C4-2B (cell line): ENCODE measurements at regions not wholly inside any gene's neighbourhood (a gene's known extent, or its start where the extent isn't known, plus 50 kb on each side); places are given as distances from the start of the nearest gene placed in this dataset.

Source experiments
- ZFX ChIP-seq: fragments of 450-650 bp; IDR thresholded peaks from 2 replicates; pipeline ENCODE4 v1.6.1; 2017
- TF ChIP-seq, protein P1 (sequence below): fragments of 450-650 bp; conservative IDR thresholded peaks from 2 replicates; pipeline ENCODE4 v1.5.1; 2017; ENCODE audit warnings: mild to moderate bottlenecking

DNA sequence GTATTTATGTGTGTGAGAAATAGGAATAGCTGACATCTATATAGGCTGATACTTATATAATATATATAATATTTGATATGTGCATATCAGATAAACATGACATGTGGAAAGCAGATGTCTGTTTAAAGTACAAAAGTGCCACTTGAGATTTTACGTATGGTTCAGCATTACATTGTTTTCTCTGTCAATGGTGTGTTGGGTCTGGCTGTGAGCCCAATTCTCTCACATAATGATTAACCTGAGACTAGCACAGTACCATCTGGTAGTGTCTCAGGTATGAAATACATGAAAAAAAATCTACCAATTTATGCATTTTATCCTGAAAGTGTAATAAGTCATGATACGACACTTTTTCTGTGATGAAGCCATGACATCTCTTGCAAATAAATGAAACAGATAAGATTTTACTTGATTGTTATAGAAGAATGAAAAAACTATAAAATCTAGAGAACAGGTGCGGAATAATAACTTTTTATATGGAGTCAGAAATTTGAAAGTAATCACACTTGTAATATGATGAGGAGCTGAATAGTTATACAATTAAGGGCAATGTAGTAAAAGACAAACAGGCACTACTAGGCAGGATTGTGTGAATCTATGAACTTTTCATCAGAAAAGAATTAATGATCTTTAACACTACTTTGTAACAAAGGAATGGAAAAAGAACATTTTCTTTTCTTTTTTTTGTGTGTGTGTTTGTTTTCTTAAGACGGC lies 1405.0 kb downstream of the OLFM4 start:
- TF ChIP-seq, protein P1, sequence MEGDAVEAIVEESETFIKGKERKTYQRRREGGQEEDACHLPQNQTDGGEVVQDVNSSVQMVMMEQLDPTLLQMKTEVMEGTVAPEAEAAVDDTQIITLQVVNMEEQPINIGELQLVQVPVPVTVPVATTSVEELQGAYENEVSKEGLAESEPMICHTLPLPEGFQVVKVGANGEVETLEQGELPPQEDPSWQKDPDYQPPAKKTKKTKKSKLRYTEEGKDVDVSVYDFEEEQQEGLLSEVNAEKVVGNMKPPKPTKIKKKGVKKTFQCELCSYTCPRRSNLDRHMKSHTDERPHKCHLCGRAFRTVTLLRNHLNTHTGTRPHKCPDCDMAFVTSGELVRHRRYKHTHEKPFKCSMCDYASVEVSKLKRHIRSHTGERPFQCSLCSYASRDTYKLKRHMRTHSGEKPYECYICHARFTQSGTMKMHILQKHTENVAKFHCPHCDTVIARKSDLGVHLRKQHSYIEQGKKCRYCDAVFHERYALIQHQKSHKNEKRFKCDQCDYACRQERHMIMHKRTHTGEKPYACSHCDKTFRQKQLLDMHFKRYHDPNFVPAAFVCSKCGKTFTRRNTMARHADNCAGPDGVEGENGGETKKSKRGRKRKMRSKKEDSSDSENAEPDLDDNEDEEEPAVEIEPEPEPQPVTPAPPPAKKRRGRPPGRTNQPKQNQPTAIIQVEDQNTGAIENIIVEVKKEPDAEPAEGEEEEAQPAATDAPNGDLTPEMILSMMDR = no peak
- TF ChIP-seq ZFX = no peak
